Chondrocyte (in vitro differentiated cells): ENCODE measurements at regions not wholly inside any gene's neighbourhood (a gene's known extent, or its start where the extent isn't known, plus 50 kb on each side); places are given as distances from the start of the nearest gene placed in this dataset.

Source experiments
- DNase-seq: peaks from one replicate; pipeline ENCODE4 v3.0.0; 2021; ENCODE audit warnings: mixed read lengths, low spot score
- H3K27ac Mint-ChIP-seq: one replicate; pipeline ENCODE4 v1.8.0; 2021; ENCODE audit warnings: mild to moderate bottlenecking, moderate library complexity, mixed read lengths; ENCODE audit not compliant: unreplicated experiment
- H3K27me3 Mint-ChIP-seq: 2 replicates; pipeline ENCODE4 v1.8.0; 2021; ENCODE audit warnings: low read depth, mixed read lengths
- H3K36me3 Mint-ChIP-seq: 2 replicates; pipeline ENCODE4 v1.8.0; 2021; ENCODE audit warnings: low read depth, mixed read lengths
- H3K4me1 Mint-ChIP-seq: 2 replicates; pipeline ENCODE4 v1.8.0; 2021; ENCODE audit warnings: low read depth, mild to moderate bottlenecking, mixed read lengths
- H3K4me3 Mint-ChIP-seq: one replicate; pipeline ENCODE4 v1.8.0; 2021; ENCODE audit warnings: mild to moderate bottlenecking, moderate library complexity, mixed read lengths; ENCODE audit not compliant: unreplicated experiment
- H3K9me3 Mint-ChIP-seq: 2 replicates; pipeline ENCODE4 v1.8.0; 2021; ENCODE audit warnings: low read depth, mixed read lengths
- TF ChIP-seq, protein P1 (sequence below): fragments of 200-600 bp; sonication (generic); IDR thresholded peaks from 2 replicates; pipeline ENCODE4 v1.5.0; 2021; ENCODE audit warnings: antibody characterized with exemption, mild to moderate bottlenecking, moderate library complexity

DNA sequence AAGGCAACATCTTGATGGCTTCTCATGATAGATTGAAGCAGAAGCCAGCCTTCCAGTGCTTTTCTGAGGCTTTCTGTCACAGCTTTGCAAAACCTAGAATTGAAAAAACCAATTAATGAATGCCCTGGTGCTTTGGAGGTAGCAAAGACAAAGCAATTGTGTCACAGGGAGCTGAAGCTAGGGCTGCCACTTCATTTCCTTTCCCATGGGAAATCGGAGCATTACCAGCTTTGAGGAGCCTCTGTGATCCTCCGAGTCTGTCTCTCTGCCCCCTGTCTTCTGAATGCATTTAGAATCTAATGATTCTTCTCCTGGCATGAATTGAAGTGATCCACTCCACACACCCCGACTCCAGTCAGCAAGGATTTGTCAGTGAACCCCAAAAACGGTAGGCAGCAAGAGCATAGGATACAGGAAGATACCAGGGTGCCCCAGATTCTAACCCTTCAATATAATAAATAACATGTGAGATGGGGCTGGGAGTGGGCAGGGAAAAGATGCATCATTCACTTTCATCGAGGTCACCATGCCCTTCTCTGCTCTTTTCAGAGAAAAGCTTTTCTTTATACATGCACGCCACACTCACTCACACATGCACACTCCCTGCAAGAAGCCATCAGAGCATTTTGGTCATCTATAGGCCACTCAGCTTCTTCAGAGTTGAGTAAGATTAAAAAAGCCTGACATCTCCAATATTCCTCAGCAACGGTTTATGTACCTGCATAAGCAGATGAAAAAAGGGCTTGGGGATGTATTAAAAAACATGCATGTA lies 247.7 kb upstream of the ZNF462 start:
- Mint-ChIP-seq H3K4me3 (no peak overlapping the region), H3K27me3 (no peaks in the 10 kb centered on the region), H3K4me1 (peaks cover 14% of the 10 kb centered on the region)

DNA sequence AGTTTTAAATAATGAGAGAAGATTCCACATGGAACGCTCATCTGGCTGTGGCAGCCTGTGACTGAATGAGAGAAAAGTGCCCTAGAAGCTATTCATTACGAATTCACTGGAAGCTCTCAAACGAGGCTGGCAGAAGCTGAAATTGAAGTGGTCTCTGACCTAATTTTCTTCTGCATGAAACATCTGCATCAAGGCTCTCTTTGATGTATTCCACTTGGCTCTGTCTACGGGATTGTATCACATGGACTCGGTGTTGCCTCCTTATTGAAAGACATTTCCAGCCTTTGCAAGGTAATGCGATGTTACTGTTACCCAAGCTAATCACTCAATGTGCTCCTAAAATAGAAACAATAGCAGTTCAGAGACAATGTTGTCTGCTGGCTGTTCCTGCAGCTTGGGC lies 246.9 kb upstream of the ZNF462 start:
- Mint-ChIP-seq H3K9me3 (no peaks in the 10 kb centered on the region), H3K27me3 (no peaks in the 10 kb centered on the region), H3K27ac (no peak overlapping the region), H3K36me3 (no peaks in the 10 kb centered on the region), H3K4me3 (no peak overlapping the region), H3K4me1 (peaks cover 22% of the 10 kb centered on the region)
- no peak for DNase-seq
- TF ChIP-seq, protein P1, sequence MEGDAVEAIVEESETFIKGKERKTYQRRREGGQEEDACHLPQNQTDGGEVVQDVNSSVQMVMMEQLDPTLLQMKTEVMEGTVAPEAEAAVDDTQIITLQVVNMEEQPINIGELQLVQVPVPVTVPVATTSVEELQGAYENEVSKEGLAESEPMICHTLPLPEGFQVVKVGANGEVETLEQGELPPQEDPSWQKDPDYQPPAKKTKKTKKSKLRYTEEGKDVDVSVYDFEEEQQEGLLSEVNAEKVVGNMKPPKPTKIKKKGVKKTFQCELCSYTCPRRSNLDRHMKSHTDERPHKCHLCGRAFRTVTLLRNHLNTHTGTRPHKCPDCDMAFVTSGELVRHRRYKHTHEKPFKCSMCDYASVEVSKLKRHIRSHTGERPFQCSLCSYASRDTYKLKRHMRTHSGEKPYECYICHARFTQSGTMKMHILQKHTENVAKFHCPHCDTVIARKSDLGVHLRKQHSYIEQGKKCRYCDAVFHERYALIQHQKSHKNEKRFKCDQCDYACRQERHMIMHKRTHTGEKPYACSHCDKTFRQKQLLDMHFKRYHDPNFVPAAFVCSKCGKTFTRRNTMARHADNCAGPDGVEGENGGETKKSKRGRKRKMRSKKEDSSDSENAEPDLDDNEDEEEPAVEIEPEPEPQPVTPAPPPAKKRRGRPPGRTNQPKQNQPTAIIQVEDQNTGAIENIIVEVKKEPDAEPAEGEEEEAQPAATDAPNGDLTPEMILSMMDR = no peak

More for the DNA sequence above, 247.7 kb upstream of the ZNF462 start:
- TF ChIP-seq, protein P1 = no peak
- DNase-seq = no peak
- Mint-ChIP-seq H3K27ac (no peak overlapping the region), H3K36me3 (no peaks in the 10 kb centered on the region), H3K9me3 (no peaks in the 10 kb centered on the region)

DNA sequence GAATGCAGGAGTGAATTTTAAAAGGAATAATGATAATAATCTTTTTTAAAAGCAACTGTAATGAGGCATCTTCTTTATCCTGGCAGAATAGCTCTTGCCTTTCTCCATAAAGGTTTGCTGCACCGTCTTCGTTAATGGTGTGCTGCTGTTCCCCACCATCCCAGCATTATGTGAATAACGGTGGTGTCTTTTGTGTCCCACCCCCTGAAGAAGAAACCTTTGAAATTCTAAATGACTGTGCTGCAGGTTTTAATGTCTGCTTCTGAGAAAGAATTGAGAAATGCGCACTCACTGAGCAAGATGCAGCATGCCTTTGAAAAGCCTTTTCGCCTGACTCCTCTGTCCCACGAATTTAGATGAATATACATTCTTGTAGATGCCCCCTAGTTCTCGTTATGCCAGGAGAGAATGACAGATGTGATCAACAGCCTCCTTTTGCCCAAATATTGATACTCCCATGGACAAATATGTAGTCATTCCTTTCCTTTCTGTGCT lies 246.1 kb upstream of the ZNF462 start:
- H3K9me3 Mint-ChIP-seq = no peaks in the 10 kb centered on the region
- H3K27ac Mint-ChIP-seq = no peak overlapping the region
- peaks cover 30% of the 10 kb centered on the region for H3K4me1 Mint-ChIP-seq
- no peak overlapping the region for H3K4me3 Mint-ChIP-seq
- TF ChIP-seq, protein P1 = no peak
- no peak for DNase-seq
- H3K27me3 Mint-ChIP-seq = no peaks in the 10 kb centered on the region
- no peaks in the 10 kb centered on the region for H3K36me3 Mint-ChIP-seq

DNA sequence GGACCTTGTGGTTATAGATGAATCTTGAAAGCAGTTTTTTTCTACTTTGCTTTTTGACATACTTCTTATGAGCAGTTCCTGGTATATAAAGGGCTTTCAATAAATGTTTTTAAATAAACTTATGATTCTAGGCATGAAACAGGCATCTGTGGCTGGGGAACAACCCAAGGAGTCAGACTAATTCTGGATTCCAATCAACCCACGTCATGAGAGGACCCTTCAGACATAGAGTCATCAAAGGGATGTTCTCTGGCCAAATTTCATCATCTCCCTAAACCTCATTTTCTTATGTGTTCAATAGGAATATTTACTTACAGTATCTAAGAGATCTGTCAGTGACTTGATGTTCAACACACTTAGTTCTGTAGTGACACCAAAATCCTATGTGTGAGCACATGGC lies 243.8 kb upstream of the ZNF462 start:
- H3K27me3 Mint-ChIP-seq = no peaks in the 10 kb centered on the region
- H3K27ac Mint-ChIP-seq = no peak overlapping the region
- no peak for DNase-seq
- no peaks in the 10 kb centered on the region for H3K9me3 Mint-ChIP-seq
- peaks cover 37% of the 10 kb centered on the region for H3K4me1 Mint-ChIP-seq
- H3K4me3 Mint-ChIP-seq = no peak overlapping the region
- H3K36me3 Mint-ChIP-seq = no peaks in the 10 kb centered on the region
- TF ChIP-seq, protein P1 = no peak

DNA sequence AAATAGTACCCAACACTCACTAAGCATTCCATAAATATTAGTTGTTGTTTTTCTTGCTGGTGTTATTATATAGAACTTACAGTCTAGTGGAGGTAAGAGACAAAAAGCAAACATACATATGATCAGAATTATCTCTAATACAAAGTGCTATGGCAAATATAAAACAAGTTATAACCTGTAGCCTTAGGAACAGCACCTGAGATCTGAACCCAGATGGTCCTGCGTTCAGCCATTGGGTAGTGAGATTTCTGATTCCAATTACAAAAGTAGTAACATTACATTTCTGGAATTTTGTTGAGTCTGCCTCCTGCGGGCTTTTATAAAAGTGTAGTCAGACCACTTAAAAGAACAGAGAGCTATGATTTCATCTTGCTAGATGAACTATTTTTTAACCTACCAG lies 242.9 kb upstream of the ZNF462 start:
- Mint-ChIP-seq H3K36me3 (no peaks in the 10 kb centered on the region), H3K9me3 (no peaks in the 10 kb centered on the region), H3K27me3 (no peaks in the 10 kb centered on the region), H3K4me1 (peaks cover 37% of the 10 kb centered on the region), H3K27ac (no peak overlapping the region), H3K4me3 (no peak overlapping the region)
- no peak for DNase-seq
- TF ChIP-seq, protein P1 = no peak
